ENCODE measurements at regions not wholly inside any gene's neighbourhood (a gene's known extent, or its start where the extent isn't known, plus 50 kb on each side); places are given as distances from the start of the nearest gene placed in this dataset.

GRCh38 chr12:126762150-126762549 lies 1504.8 kb upstream of the TMEM132C start:
- Histone ChIP-seq H3K4me1 (ENCODE audit: control insufficient read depth in 1 of 2, insufficient read depth in 2 of 2, low read length in 2 of 2) (no peaks in the 10 kb centered on the region), H3K9ac (ENCODE audit: low read depth in 1 of 2, low read length in 2 of 2) (no peak overlapping the region), H3K9me3 (ENCODE audit: control insufficient read depth in 1 of 2, low read length in 2 of 2) (peaks cover 27 to 36% of the 10 kb centered on the region in 2 donors), H3K27ac (ENCODE audit: low read depth, low read length) (no peak overlapping the region), H3K36me3 (ENCODE audit: control insufficient read depth in 1 of 2, insufficient read depth in 2 of 2, low read length in 2 of 2) (peaks cover 0 to 2% of the 10 kb centered on the region in 2 donors), H3K4me3 (ENCODE audit: low read depth in 1 of 2, low read length in 2 of 2) (no peak overlapping the region), H3K27me3 (ENCODE audit: control insufficient read depth in 1 of 2, insufficient read depth in 2 of 2, low read length in 2 of 2) (no peaks in the 10 kb centered on the region)

DNA sequence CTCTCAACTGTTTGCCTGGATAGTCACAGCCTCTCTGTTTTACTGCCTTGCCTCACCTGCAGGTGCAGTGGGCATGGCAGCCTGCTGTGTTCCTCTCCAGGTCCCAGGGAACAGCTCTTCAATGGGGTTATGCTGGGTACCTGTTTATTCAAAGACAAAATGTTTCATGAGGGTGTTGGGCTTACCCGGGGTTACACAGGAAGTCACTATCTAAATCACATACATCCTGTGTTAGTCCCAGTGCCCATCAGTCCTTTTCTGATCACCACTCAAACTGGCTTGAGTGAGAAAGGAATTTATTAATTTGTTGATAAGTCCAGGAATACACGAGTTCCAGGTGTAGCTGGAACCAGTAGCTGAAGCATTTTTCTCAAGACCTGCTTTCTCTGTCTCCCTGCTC lies 1503.6 kb upstream of the TMEM132C start:
- Histone ChIP-seq H3K9me3 (ENCODE audit: control insufficient read depth in 1 of 2, low read length in 2 of 2) (peaks cover 30 to 36% of the 10 kb centered on the region in 2 donors), H3K4me1 (ENCODE audit: control insufficient read depth in 1 of 2, insufficient read depth in 2 of 2, low read length in 2 of 2) (no peaks in the 10 kb centered on the region), H3K36me3 (ENCODE audit: control insufficient read depth in 1 of 2, insufficient read depth in 2 of 2, low read length in 2 of 2) (peaks cover 0 to 2% of the 10 kb centered on the region in 2 donors), H3K27ac (ENCODE audit: low read depth, low read length) (no peak overlapping the region), H3K9ac (ENCODE audit: low read depth in 1 of 2, low read length in 2 of 2) (no peak overlapping the region), H3K4me3 (ENCODE audit: low read depth in 1 of 2, low read length in 2 of 2) (no peak overlapping the region), H3K27me3 (ENCODE audit: control insufficient read depth in 1 of 2, insufficient read depth in 2 of 2, low read length in 2 of 2) (no peaks in the 10 kb centered on the region)

DNA sequence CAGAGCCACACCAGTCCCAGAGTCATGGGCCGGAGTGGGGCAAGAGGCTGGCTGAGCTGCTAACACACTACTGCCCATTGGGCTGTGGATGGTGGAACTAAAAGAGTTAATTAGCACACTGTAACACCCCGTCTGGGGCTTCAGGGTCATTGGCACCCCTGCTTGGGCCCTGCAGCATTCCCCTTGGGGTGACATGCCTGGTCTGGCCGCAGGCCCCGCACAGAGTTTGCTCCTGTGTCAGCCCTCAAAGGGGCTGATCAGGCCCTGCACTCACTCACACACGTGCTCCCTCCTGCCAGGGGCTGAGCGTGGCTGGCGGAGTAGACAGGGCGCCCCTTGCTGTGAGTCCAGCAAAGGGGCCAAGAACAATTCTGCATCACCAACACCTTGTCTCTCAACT lies 1499.6 kb upstream of the TMEM132C start:
- peaks cover 0 to 2% of the 10 kb centered on the region in 2 donors for H3K36me3 ChIP-seq (ENCODE audit: control insufficient read depth in 1 of 2, insufficient read depth in 2 of 2, low read length in 2 of 2)
- no peak overlapping the region for H3K9ac ChIP-seq (ENCODE audit: low read depth in 1 of 2, low read length in 2 of 2)
- H3K4me3 ChIP-seq (ENCODE audit: low read depth in 1 of 2, low read length in 2 of 2), result no peak overlapping the region
- H3K27me3 ChIP-seq (ENCODE audit: control insufficient read depth in 1 of 2, insufficient read depth in 2 of 2, low read length in 2 of 2), result no peaks in the 10 kb centered on the region
- peaks cover 28 to 39% of the 10 kb centered on the region in 2 donors for H3K9me3 ChIP-seq (ENCODE audit: control insufficient read depth in 1 of 2, low read length in 2 of 2)
- H3K4me1 ChIP-seq (ENCODE audit: control insufficient read depth in 1 of 2, insufficient read depth in 2 of 2, low read length in 2 of 2), result no peaks in the 10 kb centered on the region
- H3K27ac ChIP-seq (ENCODE audit: low read depth, low read length), result no peak overlapping the region

GRCh38 chr12:126768517-126768916 lies 1498.5 kb upstream of the TMEM132C start:
- no peak overlapping the region for H3K9ac ChIP-seq (ENCODE audit: low read depth in 1 of 2, low read length in 2 of 2)
- H3K27ac ChIP-seq (ENCODE audit: low read depth, low read length), result no peak overlapping the region
- no peaks in the 10 kb centered on the region for H3K4me1 ChIP-seq (ENCODE audit: control insufficient read depth in 1 of 2, insufficient read depth in 2 of 2, low read length in 2 of 2)
- peaks cover 19 to 29% of the 10 kb centered on the region in 2 donors for H3K9me3 ChIP-seq (ENCODE audit: control insufficient read depth in 1 of 2, low read length in 2 of 2)
- no peaks in the 10 kb centered on the region for H3K27me3 ChIP-seq (ENCODE audit: control insufficient read depth in 1 of 2, insufficient read depth in 2 of 2, low read length in 2 of 2)
- no peak overlapping the region for H3K4me3 ChIP-seq (ENCODE audit: low read depth in 1 of 2, low read length in 2 of 2)
- H3K36me3 ChIP-seq (ENCODE audit: control insufficient read depth in 1 of 2, insufficient read depth in 2 of 2, low read length in 2 of 2), result peaks cover 0 to 2% of the 10 kb centered on the region in 2 donors

GRCh38 chr12:126770188-126770587 lies 1496.8 kb upstream of the TMEM132C start:
- Histone ChIP-seq H3K9ac (ENCODE audit: low read depth in 1 of 2, low read length in 2 of 2) (no peak overlapping the region), H3K4me3 (ENCODE audit: low read depth in 1 of 2, low read length in 2 of 2) (no peak overlapping the region), H3K9me3 (ENCODE audit: control insufficient read depth in 1 of 2, low read length in 2 of 2) (peaks cover 15 to 20% of the 10 kb centered on the region in 2 donors), H3K4me1 (ENCODE audit: control insufficient read depth in 1 of 2, insufficient read depth in 2 of 2, low read length in 2 of 2) (no peaks in the 10 kb centered on the region), H3K27me3 (ENCODE audit: control insufficient read depth in 1 of 2, insufficient read depth in 2 of 2, low read length in 2 of 2) (no peaks in the 10 kb centered on the region), H3K36me3 (ENCODE audit: control insufficient read depth in 1 of 2, insufficient read depth in 2 of 2, low read length in 2 of 2) (peaks cover 0 to 2% of the 10 kb centered on the region in 2 donors), H3K27ac (ENCODE audit: low read depth, low read length) (no peak overlapping the region)

DNA sequence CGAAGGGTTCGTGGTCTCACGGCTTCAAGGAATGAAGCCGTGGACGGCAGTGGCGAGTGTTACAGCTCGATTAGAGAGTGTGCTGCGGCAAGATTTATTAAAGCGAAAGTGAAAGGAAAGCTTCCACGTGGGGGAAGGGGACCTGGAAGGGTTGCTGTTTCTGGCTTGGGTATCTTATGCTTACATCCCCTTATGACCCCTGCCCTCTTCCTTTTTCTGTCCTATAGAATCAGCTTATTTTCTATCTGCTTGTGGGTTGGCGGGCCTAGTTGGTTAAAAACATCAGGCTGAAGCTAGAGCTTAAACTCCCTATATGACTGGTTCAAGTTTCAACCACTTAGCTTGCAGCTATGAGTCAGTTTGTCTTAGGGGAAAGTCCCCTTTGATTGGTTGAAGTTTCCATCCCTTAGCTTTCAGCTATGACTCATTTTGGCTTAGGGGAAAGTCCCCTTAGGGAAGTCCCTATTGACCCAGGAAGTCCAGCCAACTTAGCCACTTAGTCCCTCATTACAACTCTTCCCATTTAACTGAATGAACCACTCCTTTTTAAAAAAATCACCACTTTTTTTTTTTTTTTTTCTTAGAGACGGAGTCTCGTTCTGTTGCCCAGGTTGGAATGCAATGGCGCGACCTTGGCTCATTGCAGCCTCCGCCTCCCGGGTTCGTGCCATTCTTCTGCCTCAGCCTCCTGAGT lies 1494.7 kb upstream of the TMEM132C start:
- Histone ChIP-seq H3K36me3 (ENCODE audit: control insufficient read depth in 1 of 2, insufficient read depth in 2 of 2, low read length in 2 of 2) (no peaks in the 10 kb centered on the region), H3K9ac (ENCODE audit: low read depth in 1 of 2, low read length in 2 of 2) (peak overlapping the region in 1 of 2 donors; percentile 48), H3K27ac (ENCODE audit: low read depth, low read length) (no peak overlapping the region), H3K4me1 (ENCODE audit: control insufficient read depth in 1 of 2, insufficient read depth in 2 of 2, low read length in 2 of 2) (no peaks in the 10 kb centered on the region), H3K27me3 (ENCODE audit: control insufficient read depth in 1 of 2, insufficient read depth in 2 of 2, low read length in 2 of 2) (no peaks in the 10 kb centered on the region), H3K4me3 (ENCODE audit: low read depth in 1 of 2, low read length in 2 of 2) (peak overlapping the region; percentile 38 to 64), H3K9me3 (ENCODE audit: control insufficient read depth in 1 of 2, low read length in 2 of 2) (peaks cover 7 to 8% of the 10 kb centered on the region in 2 donors)

DNA sequence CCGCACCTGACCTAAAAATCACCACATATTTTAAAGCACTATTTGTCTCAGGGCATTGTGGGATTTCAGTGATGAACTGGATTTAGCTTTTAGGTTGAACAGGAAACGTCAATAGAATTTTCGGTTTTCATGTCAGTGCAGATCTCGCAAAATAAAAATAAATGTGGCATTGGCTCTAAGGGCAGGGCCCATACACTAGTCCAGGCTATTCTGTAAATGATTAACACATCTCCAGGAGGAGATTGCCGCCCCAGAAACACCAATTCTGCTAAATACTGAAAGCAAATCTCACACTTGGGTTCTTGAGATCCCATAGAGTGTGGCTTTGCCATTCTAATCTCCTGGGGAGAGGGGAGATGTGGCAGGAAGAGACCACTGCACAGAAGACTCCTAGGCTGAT lies 1494.0 kb upstream of the TMEM132C start:
- Histone ChIP-seq H3K36me3 (ENCODE audit: control insufficient read depth in 1 of 2, insufficient read depth in 2 of 2, low read length in 2 of 2) (no peaks in the 10 kb centered on the region), H3K4me1 (ENCODE audit: control insufficient read depth in 1 of 2, insufficient read depth in 2 of 2, low read length in 2 of 2) (no peaks in the 10 kb centered on the region), H3K27me3 (ENCODE audit: control insufficient read depth in 1 of 2, insufficient read depth in 2 of 2, low read length in 2 of 2) (no peaks in the 10 kb centered on the region), H3K27ac (ENCODE audit: low read depth, low read length) (no peak overlapping the region), H3K9me3 (ENCODE audit: control insufficient read depth in 1 of 2, low read length in 2 of 2) (peaks cover 6 to 7% of the 10 kb centered on the region in 2 donors), H3K9ac (ENCODE audit: low read depth in 1 of 2, low read length in 2 of 2) (no peak overlapping the region), H3K4me3 (ENCODE audit: low read depth in 1 of 2, low read length in 2 of 2) (no peak overlapping the region)

- Histone ChIP-seq H3K27ac (ENCODE audit: low read depth, low read length) (no peak overlapping the region), H3K27me3 (ENCODE audit: control insufficient read depth in 1 of 2, insufficient read depth in 2 of 2, low read length in 2 of 2) (no peaks in the 10 kb centered on the region), H3K4me3 (ENCODE audit: low read depth in 1 of 2, low read length in 2 of 2) (no peak overlapping the region), H3K36me3 (ENCODE audit: control insufficient read depth in 1 of 2, insufficient read depth in 2 of 2, low read length in 2 of 2) (no peaks in the 10 kb centered on the region), H3K9me3 (ENCODE audit: control insufficient read depth in 1 of 2, low read length in 2 of 2) (peaks cover 6 to 7% of the 10 kb centered on the region in 2 donors), H3K9ac (ENCODE audit: low read depth in 1 of 2, low read length in 2 of 2) (no peak overlapping the region), H3K4me1 (ENCODE audit: control insufficient read depth in 1 of 2, insufficient read depth in 2 of 2, low read length in 2 of 2) (no peaks in the 10 kb centered on the region)
Measured at GRCh38 chr12:126773491-126773890, 1493.5 kb upstream of the TMEM132C start.

DNA sequence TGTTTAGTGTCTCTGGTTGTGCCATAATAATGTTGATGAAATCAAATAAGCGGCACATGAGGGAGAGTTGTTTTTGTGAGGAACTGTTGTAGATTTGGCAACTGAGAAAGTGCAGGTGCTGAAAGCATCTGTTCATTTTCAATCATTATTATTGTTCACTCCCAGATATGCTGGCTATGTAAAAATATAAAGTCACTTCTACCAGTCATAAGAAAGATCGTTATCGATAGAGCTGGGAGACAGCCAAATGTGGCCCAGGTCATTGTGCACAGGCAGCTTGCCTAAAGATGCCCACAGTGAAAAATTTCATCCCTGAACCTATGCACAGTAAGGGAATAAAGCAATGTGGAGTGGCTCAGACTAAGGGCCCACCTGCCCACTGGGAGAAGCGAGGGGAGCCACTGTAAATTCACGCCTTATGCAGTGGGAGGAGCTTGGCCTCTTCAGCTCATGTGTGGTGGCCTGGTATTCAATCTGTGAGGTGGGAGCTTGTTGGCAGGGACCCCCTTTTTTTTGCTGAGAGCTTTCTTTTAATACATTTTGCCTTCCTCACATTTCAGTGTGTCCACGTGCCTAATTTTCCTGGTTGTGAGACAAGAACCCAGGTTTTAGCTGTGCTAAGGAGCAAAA lies 1490.8 kb upstream of the TMEM132C start:
- Histone ChIP-seq H3K27ac (ENCODE audit: low read depth, low read length) (no peak overlapping the region), H3K4me3 (ENCODE audit: low read depth in 1 of 2, low read length in 2 of 2) (no peak overlapping the region)

GRCh38 chr12:126780343-126780742 lies 1486.6 kb upstream of the TMEM132C start:
- no peaks in the 10 kb centered on the region for H3K36me3 ChIP-seq (ENCODE audit: control insufficient read depth in 1 of 2, insufficient read depth in 2 of 2, low read length in 2 of 2)
- no peaks in the 10 kb centered on the region for H3K4me1 ChIP-seq (ENCODE audit: control insufficient read depth in 1 of 2, insufficient read depth in 2 of 2, low read length in 2 of 2)
- no peak overlapping the region for H3K4me3 ChIP-seq (ENCODE audit: low read depth in 1 of 2, low read length in 2 of 2)

More for the DNA sequence above, 1490.8 kb upstream of the TMEM132C start:
- H3K9me3 ChIP-seq (ENCODE audit: control insufficient read depth in 1 of 2, low read length in 2 of 2), result peaks cover 4 to 7% of the 10 kb centered on the region in 2 donors
- no peak overlapping the region for H3K9ac ChIP-seq (ENCODE audit: low read depth in 1 of 2, low read length in 2 of 2)
- H3K36me3 ChIP-seq (ENCODE audit: control insufficient read depth in 1 of 2, insufficient read depth in 2 of 2, low read length in 2 of 2), result no peaks in the 10 kb centered on the region
- H3K27me3 ChIP-seq (ENCODE audit: control insufficient read depth in 1 of 2, insufficient read depth in 2 of 2, low read length in 2 of 2), result no peaks in the 10 kb centered on the region
- no peaks in the 10 kb centered on the region for H3K4me1 ChIP-seq (ENCODE audit: control insufficient read depth in 1 of 2, insufficient read depth in 2 of 2, low read length in 2 of 2)

More at GRCh38 chr12:126780343-126780742, 1486.6 kb upstream of the TMEM132C start:
- Histone ChIP-seq H3K27ac (ENCODE audit: low read depth, low read length) (no peak overlapping the region), H3K27me3 (ENCODE audit: control insufficient read depth in 1 of 2, insufficient read depth in 2 of 2, low read length in 2 of 2) (no peaks in the 10 kb centered on the region), H3K9ac (ENCODE audit: low read depth in 1 of 2, low read length in 2 of 2) (no peak overlapping the region), H3K9me3 (ENCODE audit: control insufficient read depth in 1 of 2, low read length in 2 of 2) (peaks cover 0 to 3% of the 10 kb centered on the region in 2 donors)
